ENCODE measurements at regions not wholly inside any gene's neighbourhood (a gene's known extent, or its start where the extent isn't known, plus 50 kb on each side); places are given as distances from the start of the nearest gene placed in this dataset.

- Histone ChIP-seq H4K20me1 (ENCODE audit: control insufficient read depth, insufficient read depth) (no peaks in the 10 kb centered on the region), H2AFZ (ENCODE audit: control insufficient read depth, low read depth, low read length) (no peak overlapping the region), H3K27ac (ENCODE audit: control insufficient read depth, insufficient read depth) (no peak overlapping the region), H3K4me3 (no peak overlapping the region), H3K79me2 (ENCODE audit: control insufficient read depth, insufficient read depth, low read length) (no peaks in the 10 kb centered on the region), H3K9ac (ENCODE audit: control insufficient read depth, insufficient read depth, low read length) (no peak overlapping the region), H3K27me3 (replicated peaks in 1 of 2; ENCODE audit: control insufficient read depth in 2 of 2, insufficient read depth in 2 of 2, low read length in 1 of 2) (no peaks in the 10 kb centered on the region), H3K9me3 (replicated peaks; ENCODE audit: control insufficient read depth, insufficient read depth, low read length) (no peaks in the 10 kb centered on the region), H3K4me2 (ENCODE audit: control insufficient read depth, insufficient read depth) (no peak overlapping the region), H3K36me3 (ENCODE audit: control insufficient read depth in 2 of 2, insufficient read depth in 2 of 2, low read length in 1 of 2) (no peaks in the 10 kb centered on the region), H3K4me1 (ENCODE audit: control insufficient read depth, insufficient read depth, low read length) (no peaks in the 10 kb centered on the region)
- BruUV-seq (replicated peaks), result no TSS peak
- FAIRE-seq (no peak), DNase-seq (ENCODE audit: low read depth, low spot score) (no peak), ATAC-seq (no peak)
- ChIA-PET CTCF (interaction anchor here (1.8 kb wide), 1 partner anchor 10 kb away, joined by 3 read pairs; no protein-coding TSS in a partner anchor), POLR2A (no interaction called here), RAD21 (ENCODE audit: unreplicated experiment) (no interaction called here), SMC1A (ENCODE audit: uncharacterized antibody, unreplicated experiment) (interaction anchor here (0.6 kb wide), 1 partner anchor 1208 kb away, joined by 3 read pairs; no protein-coding TSS in a partner anchor)
- intact Hi-C loops (cut with micrococcal nuclease; ENCODE audit: unreplicated experiment) (no loop called here), in situ Hi-C loops (cut with MboI) (no loop called here)
- TF ChIP-seq PAX5 (IDR thresholded peaks at IDR 0.05; ENCODE audit: borderline replicate concordance, low read depth, low read length) (no peak), FOXM1 (IDR thresholded peaks at IDR 0.05; ENCODE audit: low read depth, low read length) (no peak), ETV6 (conservative IDR thresholded peaks at IDR 0.05 in 1 of 2, IDR thresholded peaks at IDR 0.05 in 1 of 2; ENCODE audit: borderline replicate concordance in 1 of 2, low read depth in 1 of 2) (no peak), NR2C2 (IDR thresholded peaks at IDR 0.05; ENCODE audit: borderline replicate concordance, control insufficient read depth, insufficient read length, low read depth) (no peak), KDM1A (IDR thresholded peaks at IDR 0.05; ENCODE audit: borderline replicate concordance) (no peak), CBFB (IDR thresholded peaks at IDR 0.05; ENCODE audit: low read depth) (no peak), PAX8 (IDR thresholded peaks at IDR 0.05) (no peak), SMAD5 (IDR thresholded peaks at IDR 0.05; ENCODE audit: low read depth) (no peak), REST (IDR thresholded peaks at IDR 0.05; ENCODE audit: low read depth, low read length) (no peak), ZZZ3 (IDR thresholded peaks at IDR 0.05; ENCODE audit: control insufficient read depth, insufficient read length, low read depth) (no peak)
- WGBS (ENCODE audit: insufficient coverage, insufficient replicate concordance, low lambda C conversion rate, missing lambda C conversion rate), result 33% methylated on average over 5 of the region's 5 CpGs
These were observed 820.3 kb downstream of the ADGRL2 start for GRCh38 chr1:82621076-82621475.
